ENCODE measurements at regions not wholly inside any gene's neighbourhood (a gene's known extent, or its start where the extent isn't known, plus 50 kb on each side); places are given as distances from the start of the nearest gene placed in this dataset.
"Not testable (repeated sequence)": the region's sequence is repeated elsewhere in the genome, so short reads cannot be mapped to it uniquely, and the experiment has no call there.

GRCh38 chr15:29648415-29648814 is 173.9 kb downstream of the TJP1 start:
- not testable (repeated sequence) for H3K27me3 Mint-ChIP-seq (ENCODE audit: low read depth); ATAC-seq; H3K36me3 Mint-ChIP-seq (ENCODE audit: insufficient read depth); H3K4me1 Mint-ChIP-seq (ENCODE audit: low read depth); DNase-seq; H3K4me3 Mint-ChIP-seq
- H3K9me3 Mint-ChIP-seq: peaks cover 12% of the 10 kb centered on the region

DNA sequence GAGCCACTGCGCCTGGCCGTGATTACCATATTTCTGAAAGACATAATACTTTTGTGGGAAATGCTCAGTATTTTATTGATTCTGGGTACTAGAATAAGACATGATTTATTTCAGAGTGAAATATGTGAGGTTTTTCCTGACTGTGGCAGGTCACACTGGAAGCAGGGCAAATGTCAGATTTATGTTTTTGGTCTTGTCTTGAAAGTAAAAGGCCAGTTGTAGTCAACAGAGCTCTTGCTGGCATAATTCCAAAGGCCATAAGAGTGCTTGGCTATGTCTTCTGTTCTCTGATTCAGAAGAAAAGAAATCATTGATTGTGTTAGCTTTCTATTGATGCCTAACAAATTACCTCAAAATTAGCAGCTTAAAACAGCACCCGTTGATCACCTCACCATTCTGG is 176.4 kb downstream of the TJP1 start:
- Mint-ChIP-seq H3K4me3 (no peak overlapping the region), H3K9me3 (peaks cover 11% of the 10 kb centered on the region), H3K4me1 (ENCODE audit: low read depth) (no peaks in the 10 kb centered on the region), H3K27me3 (ENCODE audit: low read depth) (no peaks in the 10 kb centered on the region), H3K36me3 (ENCODE audit: insufficient read depth) (no peaks in the 10 kb centered on the region)
- ATAC-seq (no peak), DNase-seq (no peak)

DNA sequence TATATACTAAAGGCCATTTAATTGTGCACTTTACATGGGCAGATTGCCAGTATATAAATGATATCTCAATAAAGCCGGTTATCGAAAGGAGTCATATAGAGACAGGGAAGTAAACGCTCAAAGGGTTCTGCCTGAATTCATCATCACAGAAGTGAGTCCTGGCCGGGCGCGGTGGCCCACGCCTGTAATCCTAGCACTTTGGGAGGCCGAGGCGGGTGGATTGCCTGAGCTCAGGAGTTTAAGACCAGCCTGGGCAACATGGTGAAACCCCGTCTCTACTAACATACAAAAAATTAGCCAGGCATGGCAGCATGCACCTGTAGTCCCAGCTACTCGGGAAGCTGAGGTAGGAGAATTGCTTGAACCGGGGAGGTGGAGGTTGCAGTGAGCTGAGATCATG is 177.9 kb downstream of the TJP1 start:
- not testable (repeated sequence) for DNase-seq; H3K4me3 Mint-ChIP-seq; ATAC-seq; H3K4me1 Mint-ChIP-seq (ENCODE audit: low read depth); H3K36me3 Mint-ChIP-seq (ENCODE audit: insufficient read depth); H3K27me3 Mint-ChIP-seq (ENCODE audit: low read depth)
- peaks cover 11% of the 10 kb centered on the region for H3K9me3 Mint-ChIP-seq

DNA sequence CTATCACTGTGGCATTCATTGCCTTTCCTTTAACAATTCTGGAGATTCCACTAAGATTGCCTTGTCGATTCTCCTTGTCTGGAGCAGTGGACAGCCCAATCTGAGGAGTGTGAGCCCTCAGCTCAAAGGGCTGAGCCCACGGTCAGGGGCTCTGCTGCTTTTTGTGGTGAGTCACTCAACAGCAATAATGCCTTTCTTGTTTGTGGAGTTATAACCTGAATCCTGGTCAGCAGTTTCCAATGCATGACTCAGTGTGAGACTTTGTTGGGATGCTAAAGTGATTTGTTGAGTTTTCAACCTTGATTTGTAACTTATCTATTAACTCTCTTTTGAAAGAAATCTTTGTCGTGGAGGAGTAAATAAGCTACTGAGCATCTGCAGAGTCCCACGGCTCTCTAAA is 183.5 kb downstream of the TJP1 start:
- Mint-ChIP-seq H3K4me1 (ENCODE audit: low read depth) (no peaks in the 10 kb centered on the region), H3K27me3 (ENCODE audit: low read depth) (peaks cover 7% of the 10 kb centered on the region), H3K9me3 (no peaks in the 10 kb centered on the region), H3K4me3 (no peak overlapping the region), H3K36me3 (ENCODE audit: insufficient read depth) (no peaks in the 10 kb centered on the region)
- ATAC-seq: no peak
- no peak for DNase-seq

- H3K4me1 Mint-ChIP-seq (ENCODE audit: low read depth): no peaks in the 10 kb centered on the region
- H3K4me3 Mint-ChIP-seq: no peak overlapping the region
- DNase-seq: no peak
- H3K9me3 Mint-ChIP-seq: no peaks in the 10 kb centered on the region
- H3K36me3 Mint-ChIP-seq (ENCODE audit: insufficient read depth): no peaks in the 10 kb centered on the region
- no peak for ATAC-seq
- peaks cover 9% of the 10 kb centered on the region for H3K27me3 Mint-ChIP-seq (ENCODE audit: low read depth)
Observed at GRCh38 chr15:29638011-29638410, 184.3 kb downstream of the TJP1 start.

GRCh38 chr15:29637555-29637954 is 184.7 kb downstream of the TJP1 start:
- H3K36me3 Mint-ChIP-seq (ENCODE audit: insufficient read depth): no peaks in the 10 kb centered on the region

GRCh38 chr15:29636921-29637320 is 185.3 kb downstream of the TJP1 start:
- no peak for DNase-seq
- Mint-ChIP-seq H3K27me3 (ENCODE audit: low read depth) (peaks cover 9% of the 10 kb centered on the region), H3K4me3 (no peak overlapping the region), H3K9me3 (no peaks in the 10 kb centered on the region), H3K4me1 (ENCODE audit: low read depth) (no peaks in the 10 kb centered on the region), H3K36me3 (ENCODE audit: insufficient read depth) (no peaks in the 10 kb centered on the region)
- no peak for ATAC-seq

More at GRCh38 chr15:29637555-29637954, 184.7 kb downstream of the TJP1 start:
- no peak for DNase-seq
- Mint-ChIP-seq H3K9me3 (no peaks in the 10 kb centered on the region), H3K27me3 (ENCODE audit: low read depth) (peaks cover 9% of the 10 kb centered on the region), H3K4me3 (no peak overlapping the region), H3K4me1 (ENCODE audit: low read depth) (no peaks in the 10 kb centered on the region)
- ATAC-seq: no peak

GRCh38 chr15:29636140-29636539 is 186.1 kb downstream of the TJP1 start:
- Mint-ChIP-seq H3K36me3 (ENCODE audit: insufficient read depth) (no peaks in the 10 kb centered on the region), H3K9me3 (no peaks in the 10 kb centered on the region), H3K4me1 (ENCODE audit: low read depth) (no peaks in the 10 kb centered on the region), H3K4me3 (no peak overlapping the region), H3K27me3 (ENCODE audit: low read depth) (peaks cover 10% of the 10 kb centered on the region)
- DNase-seq: no peak
- no peak for ATAC-seq

DNA sequence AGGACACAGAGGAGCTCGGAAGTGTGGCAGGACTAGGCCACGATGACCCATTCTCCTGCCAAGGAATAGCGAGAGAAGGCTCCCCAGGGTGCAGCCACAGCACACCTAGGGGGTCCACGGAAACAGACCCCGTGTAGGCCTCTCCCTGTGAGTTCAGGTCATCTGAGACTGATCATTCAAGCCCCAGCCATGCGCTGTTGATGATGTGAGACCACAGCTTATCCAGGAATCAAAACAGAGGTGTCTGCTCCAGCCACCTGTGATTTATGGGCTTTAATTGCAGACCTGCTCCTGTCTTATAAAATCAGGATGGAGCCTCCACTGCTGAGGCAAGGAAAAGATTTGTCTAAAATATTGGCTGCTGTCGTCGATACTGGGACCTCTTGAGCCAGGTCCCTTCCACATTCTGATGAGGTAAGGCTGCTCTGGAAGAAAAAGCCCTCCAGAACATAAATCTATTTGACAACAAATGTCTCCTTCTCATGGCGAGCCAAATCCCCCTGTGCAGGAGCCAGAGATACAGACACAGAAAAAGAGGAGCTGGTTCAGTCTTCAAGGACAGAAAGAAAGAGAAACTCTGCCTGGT is 186.7 kb downstream of the TJP1 start:
- H3K4me3 Mint-ChIP-seq: no peak overlapping the region
- ATAC-seq (no peak), DNase-seq (no peak)
- H3K4me1 Mint-ChIP-seq (ENCODE audit: low read depth): no peaks in the 10 kb centered on the region
- peaks cover 12% of the 10 kb centered on the region for H3K27me3 Mint-ChIP-seq (ENCODE audit: low read depth)
- no peaks in the 10 kb centered on the region for H3K9me3 Mint-ChIP-seq
- no peaks in the 10 kb centered on the region for H3K36me3 Mint-ChIP-seq (ENCODE audit: insufficient read depth)

GRCh38 chr15:29633971-29634370 is 188.3 kb downstream of the TJP1 start:
- Mint-ChIP-seq H3K36me3 (ENCODE audit: insufficient read depth) (no peaks in the 10 kb centered on the region), H3K27me3 (ENCODE audit: low read depth) (peaks cover 12% of the 10 kb centered on the region), H3K4me1 (ENCODE audit: low read depth) (no peaks in the 10 kb centered on the region), H3K9me3 (no peaks in the 10 kb centered on the region), H3K4me3 (no peak overlapping the region)
- ATAC-seq (no peak), DNase-seq (no peak)

GRCh38 chr15:29632671-29633406 is 189.4 kb downstream of the TJP1 start:
- H3K27me3 Mint-ChIP-seq (ENCODE audit: low read depth): peaks cover 12% of the 10 kb centered on the region
- DNase-seq: no peak
- no peak for ATAC-seq
- H3K36me3 Mint-ChIP-seq (ENCODE audit: insufficient read depth): no peaks in the 10 kb centered on the region
- no peaks in the 10 kb centered on the region for H3K4me1 Mint-ChIP-seq (ENCODE audit: low read depth)
- no peak overlapping the region for H3K4me3 Mint-ChIP-seq
- H3K9me3 Mint-ChIP-seq: no peaks in the 10 kb centered on the region

GRCh38 chr15:29631076-29632070 is 190.9 kb downstream of the TJP1 start:
- ATAC-seq (no peak), DNase-seq (no peak)
- no peaks in the 10 kb centered on the region for H3K9me3 Mint-ChIP-seq
- no peaks in the 10 kb centered on the region for H3K36me3 Mint-ChIP-seq (ENCODE audit: insufficient read depth)
- peaks cover 12% of the 10 kb centered on the region for H3K27me3 Mint-ChIP-seq (ENCODE audit: low read depth)
- H3K4me1 Mint-ChIP-seq (ENCODE audit: low read depth): no peaks in the 10 kb centered on the region
- no peak overlapping the region for H3K4me3 Mint-ChIP-seq

DNA sequence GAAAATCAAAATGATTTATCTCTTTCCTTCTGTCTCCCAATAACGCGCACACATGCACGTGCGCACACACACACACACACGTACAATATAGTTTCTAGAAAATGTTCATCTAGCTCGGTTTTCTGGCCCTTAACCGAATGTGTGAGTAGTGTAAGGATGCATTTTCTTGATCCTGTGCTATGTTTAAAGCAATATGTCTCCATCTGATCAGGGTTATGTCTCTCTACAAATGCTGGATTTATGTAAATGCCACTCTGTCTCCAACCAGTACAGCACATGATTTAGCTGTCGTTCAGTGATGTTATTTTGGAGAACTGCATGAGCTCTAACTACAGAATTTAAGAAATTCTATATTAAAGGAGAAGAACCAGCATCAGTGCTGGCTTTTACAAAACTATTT is 198.0 kb downstream of the TJP1 start:
- no peak for ATAC-seq

DNA sequence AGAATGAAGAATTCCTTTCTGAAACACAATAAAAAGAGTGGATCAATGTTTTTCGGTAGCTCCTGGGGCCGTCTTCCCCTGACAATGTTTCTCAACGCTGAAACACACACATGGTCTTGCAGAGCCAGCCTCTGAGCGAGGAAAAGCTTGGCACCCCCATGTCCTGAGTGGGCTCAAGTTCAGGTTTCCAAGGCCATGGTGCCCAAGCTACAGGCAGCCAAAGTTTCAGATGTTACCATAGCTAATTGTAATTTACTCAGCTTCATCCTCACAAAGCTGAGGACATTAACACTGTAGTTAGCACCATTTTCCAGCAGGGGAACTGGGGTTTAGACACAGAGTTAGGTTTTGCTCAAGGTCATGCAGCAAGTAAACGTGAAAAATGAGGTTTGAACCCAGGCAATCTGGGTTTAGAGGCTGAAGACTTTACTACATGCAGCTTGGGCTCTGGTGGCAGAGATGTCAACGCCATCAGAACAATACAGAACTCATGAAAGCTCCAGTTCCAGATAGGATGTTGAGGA is 199.1 kb downstream of the TJP1 start:
- no peak overlapping the region for H3K4me3 Mint-ChIP-seq
- no peaks in the 10 kb centered on the region for H3K36me3 Mint-ChIP-seq (ENCODE audit: insufficient read depth)
- H3K4me1 Mint-ChIP-seq (ENCODE audit: low read depth): no peaks in the 10 kb centered on the region
- DNase-seq (no peak), ATAC-seq (no peak)
- H3K9me3 Mint-ChIP-seq: peaks cover 3% of the 10 kb centered on the region
- peaks cover 4% of the 10 kb centered on the region for H3K27me3 Mint-ChIP-seq (ENCODE audit: low read depth)

More for the DNA sequence above, 198.0 kb downstream of the TJP1 start:
- Mint-ChIP-seq H3K4me3 (no peak overlapping the region), H3K36me3 (ENCODE audit: insufficient read depth) (no peaks in the 10 kb centered on the region), H3K9me3 (peaks cover 3% of the 10 kb centered on the region), H3K4me1 (ENCODE audit: low read depth) (no peaks in the 10 kb centered on the region), H3K27me3 (ENCODE audit: low read depth) (no peaks in the 10 kb centered on the region)
- DNase-seq: no peak
